GM12874 (cell line): ENCODE measurements at regions not wholly inside any gene's neighbourhood (a gene's known extent, or its start where the extent isn't known, plus 50 kb on each side); places are given as distances from the start of the nearest gene placed in this dataset.

ENCODE experiments used
- CTCF ChIP-seq: IDR thresholded peaks from 2 replicates; pipeline ENCODE4 v1.5.1; 2011; ENCODE audit warnings: low read depth, mild to moderate bottlenecking, control low read depth, low read length, moderate library complexity; ENCODE audit not compliant: insufficient read depth

DNA sequence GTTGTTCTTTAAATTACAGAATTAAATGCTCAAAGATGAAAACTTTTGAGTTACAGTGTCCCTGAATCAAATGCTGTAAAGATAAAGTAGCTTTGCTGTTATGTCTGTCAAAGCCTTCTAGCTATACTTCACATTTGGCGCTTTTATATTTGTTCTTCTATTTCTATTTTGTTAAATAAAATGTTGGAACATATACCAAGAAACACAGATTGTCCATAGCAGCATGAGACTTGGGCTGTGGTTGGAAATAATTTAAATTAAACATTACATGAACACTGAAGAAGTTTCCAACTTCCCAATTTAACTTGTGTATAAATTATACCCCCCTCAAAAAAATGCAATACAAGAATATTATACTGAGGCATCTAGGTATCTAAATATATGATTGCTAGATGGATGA lies 249.8 kb downstream of the NR2F1-AS1 start:
- TF ChIP-seq CTCF, result no peak

GRCh38 chr5:93330506-93330905 lies 250.5 kb downstream of the NR2F1-AS1 start:
- no peak for TF ChIP-seq CTCF

DNA sequence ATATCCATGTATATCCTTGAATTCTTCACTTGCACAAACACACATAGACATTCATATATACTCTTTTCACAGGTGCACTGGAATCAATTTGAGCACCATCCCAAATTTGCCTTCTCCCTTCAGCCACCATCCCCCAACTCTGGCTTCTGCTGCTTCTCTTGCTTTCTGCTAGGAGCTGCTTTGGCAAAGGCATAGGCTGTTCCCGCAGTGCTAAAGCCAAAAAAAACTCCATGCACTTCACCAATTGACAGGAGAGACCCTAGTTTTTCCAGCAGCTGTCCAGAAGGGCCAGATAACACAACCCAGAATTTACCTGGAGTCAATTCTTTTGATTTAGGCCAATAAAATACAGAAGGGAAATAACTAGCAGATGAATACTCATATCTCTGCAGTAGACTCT lies 251.3 kb downstream of the NR2F1-AS1 start:
- TF ChIP-seq CTCF, result no peak

- no peak for TF ChIP-seq CTCF
Measured at GRCh38 chr5:93328833-93329232, 252.2 kb downstream of the NR2F1-AS1 start.

GRCh38 chr5:93327605-93328004 lies 253.4 kb downstream of the NR2F1-AS1 start:
- no peak for TF ChIP-seq CTCF

GRCh38 chr5:93325946-93326345 lies 255.1 kb downstream of the NR2F1-AS1 start:
- TF ChIP-seq CTCF, result no peak

DNA sequence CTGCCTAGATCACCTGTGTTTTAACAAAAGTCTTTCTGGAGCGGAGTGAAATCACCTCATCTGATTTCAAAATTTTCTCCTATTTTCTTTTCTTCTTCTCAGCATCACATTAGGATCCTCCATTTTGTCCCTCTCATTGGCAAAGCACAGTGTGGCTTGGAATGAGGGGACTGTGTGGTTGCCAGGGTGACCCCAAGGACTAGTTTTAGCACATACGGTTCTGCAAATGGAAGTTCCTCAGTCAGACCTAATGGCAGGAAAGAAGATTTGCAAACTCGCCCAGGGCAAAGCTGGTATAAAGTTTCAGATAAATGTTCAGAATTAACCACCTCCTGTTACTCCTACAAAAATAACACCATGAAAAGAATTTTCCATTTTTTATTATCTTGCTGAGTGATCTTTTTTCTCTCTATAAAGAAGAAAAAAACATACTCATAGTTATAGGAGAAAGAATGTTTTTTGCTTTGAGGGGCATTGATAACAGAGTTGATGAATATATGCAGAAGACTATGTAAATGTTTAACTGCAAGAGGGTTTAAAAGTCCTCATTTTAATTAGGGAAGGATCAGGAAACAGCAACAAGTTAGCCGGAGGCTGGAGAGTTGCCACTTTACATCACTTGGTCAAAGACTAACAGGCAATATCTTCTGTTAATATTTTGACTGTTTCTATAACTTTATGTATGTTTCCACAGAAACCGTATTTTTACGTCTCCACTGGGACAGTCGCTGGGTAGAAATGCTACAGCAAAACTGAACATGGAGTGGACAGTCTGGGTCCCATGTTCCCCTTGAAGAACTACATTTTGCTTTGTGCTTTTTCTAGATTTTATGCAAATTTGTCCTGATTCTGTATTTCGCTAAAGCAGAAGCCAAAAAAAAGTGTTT lies 257.8 kb downstream of the NR2F1-AS1 start:
- no peak for TF ChIP-seq CTCF
